Smooth muscle cell (in vitro differentiated cells): ENCODE measurements at regions not wholly inside any gene's neighbourhood (a gene's known extent, or its start where the extent isn't known, plus 50 kb on each side); places are given as distances from the start of the nearest gene placed in this dataset.
"Not testable (repeated sequence)": the region's sequence is repeated elsewhere in the genome, so short reads cannot be mapped to it uniquely, and the experiment has no call there.

ENCODE experiments used
- DNase-seq: peaks from one replicate; lab custom pipeline; 2025; ENCODE audit not compliant: unreplicated experiment; lab: John Stamatoyannopoulos, UW
- H2AFZ ChIP-seq: fragments of 200-600 bp; sonication (generic); 2 replicates; pipeline ENCODE4 v1.6.0; 2016; ENCODE audit warnings: antibody characterized with exemption, low read depth, mild to moderate bottlenecking
- H3F3A ChIP-seq: fragments of 200-600 bp; sonication (generic); 2 replicates; pipeline ENCODE4 v1.6.0; 2017; ENCODE audit warnings: antibody characterized with exemption, low read depth
- H3K27ac ChIP-seq: fragments of 200-600 bp; sonication (generic); 2 replicates; pipeline ENCODE4 v1.5.1; 2016; ENCODE audit warnings: low read depth, mild to moderate bottlenecking
- H3K27me3 ChIP-seq: fragments of 200-600 bp; sonication (generic); 2 replicates; pipeline ENCODE4 v1.6.1; 2016; ENCODE audit warnings: low read depth, mild to moderate bottlenecking
- H3K36me3 ChIP-seq: fragments of 200-600 bp; sonication (generic); 2 replicates; pipeline ENCODE4 v1.5.1; 2016; ENCODE audit warnings: low read depth
- H3K4me1 ChIP-seq: fragments of 200-600 bp; sonication (generic); 2 replicates; pipeline ENCODE4 v1.5.1; 2016; ENCODE audit warnings: low read depth
- H3K4me2 ChIP-seq: fragments of 200-600 bp; sonication (generic); 2 replicates; pipeline ENCODE4 v1.6.0; 2016; ENCODE audit warnings: mild to moderate bottlenecking
- H3K4me3 ChIP-seq: fragments of 200-600 bp; sonication (generic); 2 replicates; pipeline ENCODE4 v1.5.1; 2016; ENCODE audit warnings: mild to moderate bottlenecking
- H3K79me2 ChIP-seq: fragments of 200-600 bp; sonication (generic); 2 replicates; pipeline ENCODE4 v1.6.0; 2016; ENCODE audit warnings: low read depth, mild to moderate bottlenecking
- H3K9ac ChIP-seq: fragments of 200-600 bp; sonication (generic); 2 replicates; pipeline ENCODE4 v1.6.0; 2016; ENCODE audit warnings: low read depth
- H3K9me3 ChIP-seq: fragments of 200-600 bp; sonication (generic); replicated peaks from 2 replicates; pipeline ENCODE4 v1.5.1; 2016; ENCODE audit warnings: low read depth
- H4K20me1 ChIP-seq: fragments of 200-600 bp; sonication (generic); 2 replicates; pipeline ENCODE4 v1.6.0; 2016; ENCODE audit warnings: low read depth
- WGBS: methylation state at CpG from one replicate; pipeline ENCODE4 v1.1.7; 2016; ENCODE audit warnings: low lambda C conversion rate; 5-methylcytosine and 5-hydroxymethylcytosine counted together
- TF ChIP-seq, protein P1 (sequence below): fragments of 200-600 bp; sonication (generic); IDR thresholded peaks from 2 replicates; pipeline ENCODE4 v1.5.1; 2017; ENCODE audit warnings: borderline replicate concordance, mild to moderate bottlenecking, antibody characterized with exemption; ENCODE audit not compliant: insufficient read depth, poor library complexity, severe bottlenecking

DNA sequence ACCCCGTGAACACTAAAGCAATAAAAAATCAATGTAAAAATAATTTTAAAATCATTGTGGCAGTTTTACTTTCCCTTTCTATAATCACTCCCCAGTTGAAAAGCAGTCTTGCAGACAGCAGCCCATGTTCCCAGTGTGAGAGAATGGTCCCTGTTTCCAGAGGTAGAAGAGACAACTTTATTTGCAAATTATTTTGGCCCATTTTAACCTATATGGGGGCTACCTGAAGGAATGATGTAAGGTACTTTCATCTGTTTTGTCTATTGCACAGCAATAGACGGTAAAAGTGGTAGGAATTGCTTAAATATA is 559.8 kb downstream of the ZWINT start:
- H3K4me1 ChIP-seq = no peaks in the 10 kb centered on the region
- no peak overlapping the region for H2AFZ ChIP-seq
- no peaks in the 10 kb centered on the region for H3K27me3 ChIP-seq
- H3K79me2 ChIP-seq = no peaks in the 10 kb centered on the region
- no peaks in the 10 kb centered on the region for H3K9me3 ChIP-seq
- H3K36me3 ChIP-seq = no peaks in the 10 kb centered on the region
- H3F3A ChIP-seq = no peaks in the 10 kb centered on the region
- WGBS = 87% methylated on average over 2 of the region's 2 CpGs
- H3K4me3 ChIP-seq = no peak overlapping the region
- no peak overlapping the region for H3K4me2 ChIP-seq
- no peak overlapping the region for H3K27ac ChIP-seq
- H3K9ac ChIP-seq = no peak overlapping the region
- TF ChIP-seq, protein P1, sequence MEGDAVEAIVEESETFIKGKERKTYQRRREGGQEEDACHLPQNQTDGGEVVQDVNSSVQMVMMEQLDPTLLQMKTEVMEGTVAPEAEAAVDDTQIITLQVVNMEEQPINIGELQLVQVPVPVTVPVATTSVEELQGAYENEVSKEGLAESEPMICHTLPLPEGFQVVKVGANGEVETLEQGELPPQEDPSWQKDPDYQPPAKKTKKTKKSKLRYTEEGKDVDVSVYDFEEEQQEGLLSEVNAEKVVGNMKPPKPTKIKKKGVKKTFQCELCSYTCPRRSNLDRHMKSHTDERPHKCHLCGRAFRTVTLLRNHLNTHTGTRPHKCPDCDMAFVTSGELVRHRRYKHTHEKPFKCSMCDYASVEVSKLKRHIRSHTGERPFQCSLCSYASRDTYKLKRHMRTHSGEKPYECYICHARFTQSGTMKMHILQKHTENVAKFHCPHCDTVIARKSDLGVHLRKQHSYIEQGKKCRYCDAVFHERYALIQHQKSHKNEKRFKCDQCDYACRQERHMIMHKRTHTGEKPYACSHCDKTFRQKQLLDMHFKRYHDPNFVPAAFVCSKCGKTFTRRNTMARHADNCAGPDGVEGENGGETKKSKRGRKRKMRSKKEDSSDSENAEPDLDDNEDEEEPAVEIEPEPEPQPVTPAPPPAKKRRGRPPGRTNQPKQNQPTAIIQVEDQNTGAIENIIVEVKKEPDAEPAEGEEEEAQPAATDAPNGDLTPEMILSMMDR = no peak
- H4K20me1 ChIP-seq = no peaks in the 10 kb centered on the region
- no peak for DNase-seq

DNA sequence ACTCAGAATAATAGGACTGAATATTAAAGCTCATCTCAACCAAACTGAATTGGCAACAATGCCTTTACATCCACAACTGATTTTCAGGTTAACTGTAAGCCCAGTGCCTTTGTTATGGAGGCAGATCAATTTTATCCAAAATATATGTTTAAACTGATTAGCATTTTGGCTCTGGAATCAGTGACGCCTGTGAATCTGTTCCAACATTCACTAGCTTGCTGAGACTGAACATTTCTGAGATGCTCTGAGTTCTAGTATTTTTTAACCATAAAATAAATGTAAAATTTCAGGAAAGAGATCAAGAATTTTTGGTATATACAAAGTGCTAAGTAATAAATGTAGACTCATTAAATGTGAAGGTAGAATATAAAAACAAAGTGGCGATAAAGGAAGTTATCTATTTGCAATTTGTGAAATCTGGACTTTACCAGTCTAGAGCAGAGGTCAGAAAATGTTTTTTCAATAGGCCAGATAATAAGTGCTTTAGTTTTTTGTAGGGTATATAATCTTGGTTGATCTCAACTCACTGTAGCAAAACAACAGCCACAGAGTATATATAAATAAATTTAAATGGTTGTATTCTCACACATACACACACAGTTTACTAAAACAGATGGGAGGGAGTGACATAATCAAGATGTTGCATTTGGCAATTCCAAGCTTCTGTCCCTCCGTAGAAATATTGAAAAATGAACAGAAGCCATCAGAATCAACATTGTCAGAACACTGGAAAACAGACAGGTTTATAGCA is 560.3 kb downstream of the ZWINT start:
- Histone ChIP-seq H3K4me2 (no peak overlapping the region), H3K4me1 (no peaks in the 10 kb centered on the region), H3K79me2 (no peaks in the 10 kb centered on the region), H3K9ac (no peak overlapping the region), H3F3A (no peaks in the 10 kb centered on the region), H4K20me1 (no peaks in the 10 kb centered on the region), H3K27me3 (no peaks in the 10 kb centered on the region), H3K4me3 (no peak overlapping the region), H3K27ac (no peak overlapping the region), H2AFZ (no peak overlapping the region), H3K9me3 (no peaks in the 10 kb centered on the region), H3K36me3 (no peaks in the 10 kb centered on the region)
- WGBS = 91% methylated on average over 3 of the region's 3 CpGs
- TF ChIP-seq, protein P1 = no peak
- no peak for DNase-seq

- WGBS = 73% methylated on average over 3 of the region's 3 CpGs
- no peaks in the 10 kb centered on the region for H3K9me3 ChIP-seq
These were observed 568.0 kb downstream of the ZWINT start for GRCh38 chr10:55793024-55793423.

GRCh38 chr10:55790276-55790675 is 570.8 kb downstream of the ZWINT start:
- H3K79me2 ChIP-seq, H3K4me2 ChIP-seq, H3K9me3 ChIP-seq, H3F3A ChIP-seq, H3K4me3 ChIP-seq, H3K27me3 ChIP-seq, H3K36me3 ChIP-seq, H3K27ac ChIP-seq, H3K9ac ChIP-seq, DNase-seq, H2AFZ ChIP-seq, H4K20me1 ChIP-seq, H3K4me1 ChIP-seq: not testable (repeated sequence)
- WGBS = 59% methylated on average over 1 of the region's 1 CpG

More at GRCh38 chr10:55793024-55793423, 568.0 kb downstream of the ZWINT start:
- no peak overlapping the region for H3K4me3 ChIP-seq
- no peak overlapping the region for H3K4me2 ChIP-seq
- no peaks in the 10 kb centered on the region for H3K27me3 ChIP-seq
- H3F3A ChIP-seq = no peaks in the 10 kb centered on the region
- no peak for DNase-seq
- no peaks in the 10 kb centered on the region for H3K4me1 ChIP-seq
- H4K20me1 ChIP-seq = no peaks in the 10 kb centered on the region
- H3K27ac ChIP-seq = no peak overlapping the region
- H2AFZ ChIP-seq = no peak overlapping the region
- H3K79me2 ChIP-seq = no peaks in the 10 kb centered on the region
- no peak overlapping the region for H3K9ac ChIP-seq
- H3K36me3 ChIP-seq = no peaks in the 10 kb centered on the region
- TF ChIP-seq, protein P1 = no peak
